ENCODE measurements at regions not wholly inside any gene's neighbourhood (a gene's known extent, or its start where the extent isn't known, plus 50 kb on each side); places are given as distances from the start of the nearest gene placed in this dataset.

DNA sequence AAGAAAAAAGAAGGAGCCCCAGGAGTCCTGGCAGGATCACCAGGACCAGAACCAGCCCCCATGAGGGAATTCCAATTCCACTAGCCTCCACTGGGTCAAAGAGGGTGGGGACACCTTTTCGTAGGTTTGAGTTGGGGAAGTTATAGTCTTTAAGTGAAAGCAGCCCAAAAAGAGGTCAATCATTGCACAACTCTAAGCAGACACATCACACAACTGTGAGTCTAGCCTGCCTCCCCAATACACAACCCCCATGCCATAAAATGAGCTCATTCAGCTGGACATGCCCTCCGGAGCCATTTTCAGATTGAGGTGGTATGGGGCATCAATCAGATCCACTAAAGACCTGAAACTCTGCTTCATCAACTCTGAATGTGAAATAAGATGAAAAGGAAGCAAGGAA lies 179.9 kb downstream of the NPHP4 start:
- DNase-seq (no peak), ATAC-seq (replicated peaks in 1 of 4) (no peak)
- H3K36me3 Mint-ChIP-seq: no peaks in the 10 kb centered on the region
- H3K9me3 Mint-ChIP-seq: no peaks in the 10 kb centered on the region
- Histone ChIP-seq H3K36me3 (ENCODE audit: control insufficient read depth in 2 of 2, extremely low read depth in 1 of 2, insufficient read depth in 1 of 2, low read length in 1 of 2) (no peaks in the 10 kb centered on the region), H3K27ac (ENCODE audit: low read length) (no peak overlapping the region), H3K4me1 (ENCODE audit: control insufficient read depth in 1 of 2, extremely low read depth in 1 of 2, insufficient read depth in 2 of 2, low read length in 2 of 2) (no peaks in the 10 kb centered on the region), H3K4me3 (ENCODE audit: control insufficient read depth in 1 of 2, extremely low read depth in 1 of 2, low read length in 1 of 2) (no peak overlapping the region), H3K27me3 (replicated peaks in 1 of 2; ENCODE audit: control insufficient read depth in 2 of 2, extremely low read depth in 1 of 2, insufficient read depth in 2 of 2, low read length in 1 of 2) (peaks cover 0 to 26% of the 10 kb centered on the region in 2 experiments), H3K9me3 (no peaks in the 10 kb centered on the region)
- peaks cover 18 to 22% of the 10 kb centered on the region in 2 donors for H3K27me3 Mint-ChIP-seq
- no peak overlapping the region for H3K27ac Mint-ChIP-seq
- WGBS (ENCODE audit: insufficient coverage): no CpG with 5 or more reads among the region's 2 CpGs
- H3K4me3 Mint-ChIP-seq: no peak overlapping the region
- ChIA-PET POLR2A (no interaction called here), CTCF (interaction anchor here in 1 of 2 donors (0.7 kb wide), 1 partner anchor 577 kb away, joined by 5 read pairs; no protein-coding TSS in a partner anchor)
- no peaks in the 10 kb centered on the region for H3K4me1 Mint-ChIP-seq

DNA sequence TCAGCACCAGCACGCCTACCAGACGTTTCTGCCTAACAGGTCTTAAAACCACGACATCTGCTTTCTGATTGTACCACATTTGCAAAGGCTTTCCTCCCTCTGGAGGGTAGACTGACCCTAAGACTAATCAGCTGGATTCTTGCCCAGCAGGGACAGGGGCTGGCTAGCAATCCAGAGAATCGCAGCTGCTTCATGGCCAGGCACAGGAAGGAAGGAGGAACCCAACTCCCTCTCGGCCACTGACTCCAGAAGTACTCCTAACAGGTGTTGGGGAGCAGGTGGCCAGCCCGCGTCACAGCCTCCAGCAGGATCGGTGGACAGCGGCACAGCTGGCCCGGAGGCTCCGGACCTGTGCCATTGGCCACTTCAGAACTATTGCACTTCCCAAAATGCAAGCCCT lies 180.8 kb downstream of the NPHP4 start:
- Histone ChIP-seq H3K27me3 (replicated peaks in 1 of 2; ENCODE audit: control insufficient read depth in 2 of 2, extremely low read depth in 1 of 2, insufficient read depth in 2 of 2, low read length in 1 of 2) (peaks cover 0 to 23% of the 10 kb centered on the region in 2 experiments), H3K27ac (ENCODE audit: low read length) (no peak overlapping the region), H3K4me3 (ENCODE audit: control insufficient read depth in 1 of 2, extremely low read depth in 1 of 2, low read length in 1 of 2) (no peak overlapping the region), H3K4me1 (ENCODE audit: control insufficient read depth in 1 of 2, extremely low read depth in 1 of 2, insufficient read depth in 2 of 2, low read length in 2 of 2) (no peaks in the 10 kb centered on the region), H3K36me3 (ENCODE audit: control insufficient read depth in 2 of 2, extremely low read depth in 1 of 2, insufficient read depth in 1 of 2, low read length in 1 of 2) (no peaks in the 10 kb centered on the region), H3K9me3 (no peaks in the 10 kb centered on the region)
- CTCF ChIA-PET: interaction anchor here in 1 of 2 donors (0.7 kb wide), 1 partner anchor 578 kb away, joined by 5 read pairs; no protein-coding TSS in a partner anchor
- 69% methylated on average over 9 of the region's 11 CpGs for WGBS (ENCODE audit: insufficient coverage)
- POLR2A ChIA-PET: no interaction called here
- DNase-seq (no peak), ATAC-seq (replicated peaks in 1 of 4) (no peak)
- no peaks in the 10 kb centered on the region for H3K4me1 Mint-ChIP-seq
- no peak overlapping the region for H3K27ac Mint-ChIP-seq
- no peaks in the 10 kb centered on the region for H3K36me3 Mint-ChIP-seq
- peaks cover 12 to 18% of the 10 kb centered on the region in 2 donors for H3K27me3 Mint-ChIP-seq
- H3K4me3 Mint-ChIP-seq: no peak overlapping the region
- H3K9me3 Mint-ChIP-seq: no peaks in the 10 kb centered on the region

DNA sequence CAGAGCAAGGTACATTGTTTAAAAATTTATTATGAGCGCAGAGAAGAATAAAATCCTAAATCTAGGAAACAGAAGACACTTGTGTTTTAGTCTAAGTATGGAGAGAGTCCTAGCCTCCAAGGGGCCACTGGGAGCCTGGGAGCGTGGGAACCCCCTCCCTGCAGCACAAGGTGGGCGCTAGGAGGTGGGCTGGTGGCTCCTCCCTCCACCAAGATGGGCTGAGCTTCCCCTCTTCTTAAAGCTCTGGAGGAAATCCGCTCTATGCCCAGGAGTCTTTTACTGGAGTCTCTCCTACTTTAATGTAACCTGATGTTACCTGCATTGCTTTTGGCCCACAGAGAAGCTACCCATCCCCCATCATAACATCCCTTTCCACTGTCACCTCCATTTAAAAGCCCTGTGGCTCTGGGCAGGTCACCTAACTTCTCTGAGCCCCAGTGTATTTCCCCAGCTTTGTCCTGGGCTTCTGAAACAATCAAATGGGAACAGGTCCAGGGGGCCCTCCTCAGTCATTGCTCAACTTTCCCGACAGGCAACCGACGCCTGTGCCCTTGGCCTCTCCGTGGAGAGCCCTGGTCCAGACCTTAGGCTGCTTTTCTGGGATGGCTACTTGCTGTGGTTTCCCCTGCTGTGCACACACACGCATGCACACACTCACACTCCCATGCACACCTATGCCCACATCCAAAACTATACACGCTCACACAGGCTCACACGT lies 181.5 kb downstream of the NPHP4 start:
- Mint-ChIP-seq H3K27me3 (peaks cover 7 to 12% of the 10 kb centered on the region in 2 donors), H3K27ac (no peak overlapping the region)
- CTCF ChIA-PET: no interaction called here

DNA sequence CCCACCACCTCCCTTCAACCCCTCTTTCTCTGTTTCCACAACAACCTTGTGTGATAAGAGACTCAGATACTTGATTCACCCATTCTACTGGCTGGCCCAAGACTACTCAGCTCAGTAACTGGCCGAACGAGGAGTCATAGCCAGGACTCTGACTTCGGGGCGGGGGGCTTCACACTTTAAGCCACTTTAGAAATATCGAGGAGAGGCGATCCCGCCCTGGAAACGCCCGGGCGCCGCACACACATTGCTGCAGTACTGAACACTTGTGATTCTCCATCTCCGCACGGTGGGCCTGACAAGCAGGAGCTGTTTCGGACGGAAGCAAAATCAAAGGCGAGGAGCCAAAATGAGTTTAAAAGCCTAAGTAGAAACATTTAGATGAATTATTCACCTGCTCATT lies 182.1 kb downstream of the NPHP4 start:
- no peaks in the 10 kb centered on the region for H3K4me1 Mint-ChIP-seq
- no peak overlapping the region for H3K27ac ChIP-seq (ENCODE audit: low read length)
- H3K36me3 Mint-ChIP-seq: no peaks in the 10 kb centered on the region
- H3K36me3 ChIP-seq (ENCODE audit: control insufficient read depth in 2 of 2, extremely low read depth in 1 of 2, insufficient read depth in 1 of 2, low read length in 1 of 2): no peaks in the 10 kb centered on the region
- ChIA-PET POLR2A (no interaction called here), CTCF (no interaction called here)
- peaks cover 0 to 21% of the 10 kb centered on the region in 2 experiments for H3K27me3 ChIP-seq (replicated peaks in 1 of 2; ENCODE audit: control insufficient read depth in 2 of 2, extremely low read depth in 1 of 2, insufficient read depth in 2 of 2, low read length in 1 of 2)
- ATAC-seq (replicated peaks in 1 of 4) (no peak), DNase-seq (no peak)
- H3K9me3 ChIP-seq: no peaks in the 10 kb centered on the region
- peaks cover 7 to 12% of the 10 kb centered on the region in 2 donors for H3K27me3 Mint-ChIP-seq
- no peak overlapping the region for H3K4me3 Mint-ChIP-seq
- H3K4me3 ChIP-seq (ENCODE audit: control insufficient read depth in 1 of 2, extremely low read depth in 1 of 2, low read length in 1 of 2): no peak overlapping the region
- 89% methylated on average over 7 of the region's 16 CpGs for WGBS (ENCODE audit: insufficient coverage)
- H3K4me1 ChIP-seq (ENCODE audit: control insufficient read depth in 1 of 2, extremely low read depth in 1 of 2, insufficient read depth in 2 of 2, low read length in 2 of 2): no peaks in the 10 kb centered on the region
- H3K9me3 Mint-ChIP-seq: no peaks in the 10 kb centered on the region
- no peak overlapping the region for H3K27ac Mint-ChIP-seq

More for the DNA sequence above, 181.5 kb downstream of the NPHP4 start:
- no peak for ATAC-seq (replicated peaks in 1 of 4)
- H3K4me3 Mint-ChIP-seq: no peak overlapping the region
- no peak for DNase-seq
- no peaks in the 10 kb centered on the region for H3K36me3 Mint-ChIP-seq
- H3K4me1 Mint-ChIP-seq: no peaks in the 10 kb centered on the region
- H3K9me3 Mint-ChIP-seq: no peaks in the 10 kb centered on the region
- Histone ChIP-seq H3K4me3 (ENCODE audit: control insufficient read depth in 1 of 2, extremely low read depth in 1 of 2, low read length in 1 of 2) (no peak overlapping the region), H3K36me3 (ENCODE audit: control insufficient read depth in 2 of 2, extremely low read depth in 1 of 2, insufficient read depth in 1 of 2, low read length in 1 of 2) (no peaks in the 10 kb centered on the region), H3K4me1 (ENCODE audit: control insufficient read depth in 1 of 2, extremely low read depth in 1 of 2, insufficient read depth in 2 of 2, low read length in 2 of 2) (no peaks in the 10 kb centered on the region), H3K27me3 (replicated peaks in 1 of 2; ENCODE audit: control insufficient read depth in 2 of 2, extremely low read depth in 1 of 2, insufficient read depth in 2 of 2, low read length in 1 of 2) (peaks cover 0 to 23% of the 10 kb centered on the region in 2 experiments), H3K27ac (ENCODE audit: low read length) (no peak overlapping the region), H3K9me3 (no peaks in the 10 kb centered on the region)
- POLR2A ChIA-PET: no interaction called here
- 56% methylated on average over 8 of the region's 11 CpGs for WGBS (ENCODE audit: insufficient coverage)

DNA sequence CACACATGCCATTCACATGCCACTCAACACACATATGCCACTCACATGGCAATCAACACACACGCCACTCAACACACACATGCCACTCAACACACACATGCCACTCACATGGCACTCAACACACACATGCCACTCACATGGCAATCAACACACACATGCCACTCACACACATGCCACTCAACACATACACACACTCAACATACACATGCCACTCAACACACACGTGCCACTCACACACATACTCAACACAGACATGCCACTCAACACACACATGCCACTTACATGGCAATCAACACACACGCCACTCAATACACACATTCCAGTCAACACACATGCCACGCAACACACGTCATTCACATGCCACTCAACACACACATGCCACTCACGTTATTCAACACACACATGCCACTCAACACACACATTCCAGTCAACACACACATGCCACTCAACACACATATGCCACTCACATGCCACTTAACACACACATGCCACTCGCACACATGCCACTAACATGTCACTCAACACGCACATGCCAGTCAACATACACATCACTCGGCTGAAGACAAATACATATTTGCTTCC lies 182.9 kb downstream of the NPHP4 start:
- WGBS (ENCODE audit: insufficient coverage): 94% methylated on average over 9 of the region's 9 CpGs
- Histone ChIP-seq H3K36me3 (ENCODE audit: control insufficient read depth in 2 of 2, extremely low read depth in 1 of 2, insufficient read depth in 1 of 2, low read length in 1 of 2) (no peaks in the 10 kb centered on the region), H3K27ac (ENCODE audit: low read length) (no peak overlapping the region), H3K4me3 (ENCODE audit: control insufficient read depth in 1 of 2, extremely low read depth in 1 of 2, low read length in 1 of 2) (no peak overlapping the region), H3K4me1 (ENCODE audit: control insufficient read depth in 1 of 2, extremely low read depth in 1 of 2, insufficient read depth in 2 of 2, low read length in 2 of 2) (no peaks in the 10 kb centered on the region), H3K9me3 (no peaks in the 10 kb centered on the region), H3K27me3 (replicated peaks in 1 of 2; ENCODE audit: control insufficient read depth in 2 of 2, extremely low read depth in 1 of 2, insufficient read depth in 2 of 2, low read length in 1 of 2) (peaks cover 0 to 16% of the 10 kb centered on the region in 2 experiments)
- Mint-ChIP-seq H3K4me3 (no peak overlapping the region), H3K9me3 (no peaks in the 10 kb centered on the region), H3K4me1 (no peaks in the 10 kb centered on the region), H3K36me3 (no peaks in the 10 kb centered on the region), H3K27me3 (peaks cover 7 to 9% of the 10 kb centered on the region in 2 donors), H3K27ac (no peak overlapping the region)
- no peak for ATAC-seq (replicated peaks in 1 of 4)
- ChIA-PET CTCF (no interaction called here), POLR2A (no interaction called here)
- no peak for DNase-seq

DNA sequence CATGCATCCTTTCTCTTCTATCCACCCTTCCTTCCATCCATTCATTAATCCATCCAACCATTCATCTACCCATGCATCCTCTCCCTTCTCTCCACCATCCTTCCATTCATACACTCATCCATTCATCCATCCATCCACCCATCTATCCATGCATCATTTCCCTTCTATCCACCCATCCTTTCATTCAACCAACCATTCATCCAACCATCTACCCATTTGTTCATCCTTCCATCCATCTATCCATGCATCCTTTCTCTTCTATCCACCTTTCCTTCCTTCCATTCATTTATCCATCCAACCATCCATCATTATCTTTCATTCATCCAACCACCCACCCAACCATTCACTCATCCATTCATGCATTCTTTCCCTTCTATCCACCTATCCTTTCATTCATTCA lies 188.4 kb downstream of the NPHP4 start:
- DNase-seq (no peak), ATAC-seq (replicated peaks in 1 of 4) (no peak)
- Histone ChIP-seq H3K27ac (ENCODE audit: low read length) (no peak overlapping the region), H3K4me3 (ENCODE audit: control insufficient read depth in 1 of 2, extremely low read depth in 1 of 2, low read length in 1 of 2) (no peak overlapping the region), H3K4me1 (ENCODE audit: control insufficient read depth in 1 of 2, extremely low read depth in 1 of 2, insufficient read depth in 2 of 2, low read length in 2 of 2) (no peaks in the 10 kb centered on the region), H3K27me3 (replicated peaks in 1 of 2; ENCODE audit: control insufficient read depth in 2 of 2, extremely low read depth in 1 of 2, insufficient read depth in 2 of 2, low read length in 1 of 2) (peaks cover 0 to 5% of the 10 kb centered on the region in 2 experiments), H3K9me3 (no peaks in the 10 kb centered on the region), H3K36me3 (ENCODE audit: control insufficient read depth in 2 of 2, extremely low read depth in 1 of 2, insufficient read depth in 1 of 2, low read length in 1 of 2) (no peaks in the 10 kb centered on the region)
- ChIA-PET CTCF (no interaction called here), POLR2A (no interaction called here)
- Mint-ChIP-seq H3K9me3 (no peaks in the 10 kb centered on the region), H3K36me3 (no peaks in the 10 kb centered on the region), H3K4me1 (no peaks in the 10 kb centered on the region), H3K4me3 (no peak overlapping the region), H3K27me3 (no peaks in the 10 kb centered on the region), H3K27ac (no peak overlapping the region)
